ENCODE measurements at regions not wholly inside any gene's neighbourhood (a gene's known extent, or its start where the extent isn't known, plus 50 kb on each side); places are given as distances from the start of the nearest gene placed in this dataset.

GRCh38 chr18:56062931-56063330, 474.9 kb upstream of the TCF4 start:
- Histone ChIP-seq H3K4me1 (ENCODE audit: control insufficient read depth, insufficient read depth, low read length) (peaks cover 2% of the 10 kb centered on the region), H3K27me3 (ENCODE audit: control insufficient read depth, insufficient read depth) (no peaks in the 10 kb centered on the region), H3K4me3 (ENCODE audit: low read length) (no peak overlapping the region), H3K9me3 (ENCODE audit: control insufficient read depth, low read length) (no peaks in the 10 kb centered on the region), H3K27ac (ENCODE audit: low read length) (no peak overlapping the region)
- intact Hi-C loops (cut with DNase I): no loop called here
- 85% methylated on average over 2 of the region's 2 CpGs for WGBS
- DNase-seq (no peak), ATAC-seq (no peak)

GRCh38 chr18:56060967-56061541, 473.1 kb upstream of the TCF4 start:
- H3K4me3 ChIP-seq (ENCODE audit: low read length): no peak overlapping the region
- ATAC-seq: no peak
- intact Hi-C loops (cut with DNase I): no loop called here
- 65% methylated on average over 2 of the region's 2 CpGs for WGBS
- no peaks in the 10 kb centered on the region for H3K27me3 ChIP-seq (ENCODE audit: control insufficient read depth, insufficient read depth)
- H3K4me1 ChIP-seq (ENCODE audit: control insufficient read depth, insufficient read depth, low read length): no peaks in the 10 kb centered on the region
- H3K9me3 ChIP-seq (ENCODE audit: control insufficient read depth, low read length): no peaks in the 10 kb centered on the region
- no peak for DNase-seq
- no peak overlapping the region for H3K27ac ChIP-seq (ENCODE audit: low read length)

- no peaks in the 10 kb centered on the region for H3K27me3 ChIP-seq (ENCODE audit: control insufficient read depth, insufficient read depth)
- ATAC-seq (no peak), DNase-seq (no peak)
- intact Hi-C loops (cut with DNase I): no loop called here
- no peak overlapping the region for H3K27ac ChIP-seq (ENCODE audit: low read length)
- WGBS: 100% methylated on average over 1 of the region's 1 CpG
- peaks cover 4% of the 10 kb centered on the region for H3K9me3 ChIP-seq (ENCODE audit: control insufficient read depth, low read length)
- no peaks in the 10 kb centered on the region for H3K4me1 ChIP-seq (ENCODE audit: control insufficient read depth, insufficient read depth, low read length)
- H3K4me3 ChIP-seq (ENCODE audit: low read length): no peak overlapping the region
Observed at GRCh38 chr18:56052202-56052601, 464.2 kb upstream of the TCF4 start.

GRCh38 chr18:56044239-56044638, 456.2 kb upstream of the TCF4 start:
- no peaks in the 10 kb centered on the region for H3K27me3 ChIP-seq (ENCODE audit: control insufficient read depth, insufficient read depth)
- no peak overlapping the region for H3K4me3 ChIP-seq (ENCODE audit: low read length)
- no peak for ATAC-seq
- no peaks in the 10 kb centered on the region for H3K4me1 ChIP-seq (ENCODE audit: control insufficient read depth, insufficient read depth, low read length)
- no peak for DNase-seq
- H3K9me3 ChIP-seq (ENCODE audit: control insufficient read depth, low read length): peaks cover 4% of the 10 kb centered on the region
- intact Hi-C loops (cut with DNase I): no loop called here
- H3K27ac ChIP-seq (ENCODE audit: low read length): no peak overlapping the region
- 90% methylated on average over 1 of the region's 1 CpG for WGBS

- no peak overlapping the region for H3K4me3 ChIP-seq (ENCODE audit: low read length)
- H3K27me3 ChIP-seq (ENCODE audit: control insufficient read depth, insufficient read depth): no peaks in the 10 kb centered on the region
- intact Hi-C loops (cut with DNase I): no loop called here
- ATAC-seq: peak; percentile 66 to 78
- peaks cover 4% of the 10 kb centered on the region for H3K9me3 ChIP-seq (ENCODE audit: control insufficient read depth, low read length)
- no peaks in the 10 kb centered on the region for H3K4me1 ChIP-seq (ENCODE audit: control insufficient read depth, insufficient read depth, low read length)
- 49% methylated on average over 4 of the region's 4 CpGs for WGBS
- H3K27ac ChIP-seq (ENCODE audit: low read length): no peak overlapping the region
- peak in 2 of 3 donors; percentile 12 to 47 for DNase-seq
Observed at GRCh38 chr18:56043641-56044061, 455.7 kb upstream of the TCF4 start.

- Histone ChIP-seq H3K4me3 (ENCODE audit: low read length) (no peak overlapping the region), H3K27ac (ENCODE audit: low read length) (no peak overlapping the region), H3K9me3 (ENCODE audit: control insufficient read depth, low read length) (peaks cover 2% of the 10 kb centered on the region), H3K27me3 (ENCODE audit: control insufficient read depth, insufficient read depth) (no peaks in the 10 kb centered on the region), H3K4me1 (ENCODE audit: control insufficient read depth, insufficient read depth, low read length) (no peaks in the 10 kb centered on the region)
- 71% methylated on average over 2 of the region's 2 CpGs for WGBS
- ATAC-seq (no peak), DNase-seq (no peak)
- intact Hi-C loops (cut with DNase I): no loop called here
Observed at GRCh38 chr18:56042915-56043536, 455.0 kb upstream of the TCF4 start.

GRCh38 chr18:56038171-56039030, 450.4 kb upstream of the TCF4 start:
- H3K27me3 ChIP-seq (ENCODE audit: control insufficient read depth, insufficient read depth): no peaks in the 10 kb centered on the region
- no peak overlapping the region for H3K4me3 ChIP-seq (ENCODE audit: low read length)
- no peak for DNase-seq
- 88% methylated on average over 8 of the region's 8 CpGs for WGBS
- no peaks in the 10 kb centered on the region for H3K9me3 ChIP-seq (ENCODE audit: control insufficient read depth, low read length)
- H3K4me1 ChIP-seq (ENCODE audit: control insufficient read depth, insufficient read depth, low read length): no peaks in the 10 kb centered on the region
- intact Hi-C loops (cut with DNase I): no loop called here
- no peak overlapping the region for H3K27ac ChIP-seq (ENCODE audit: low read length)
- ATAC-seq: no peak

GRCh38 chr18:56036741-56037140, 448.7 kb upstream of the TCF4 start:
- no peaks in the 10 kb centered on the region for H3K27me3 ChIP-seq (ENCODE audit: control insufficient read depth, insufficient read depth)
- H3K9me3 ChIP-seq (ENCODE audit: control insufficient read depth, low read length): no peaks in the 10 kb centered on the region
- DNase-seq (no peak), ATAC-seq (no peak)
- intact Hi-C loops (cut with DNase I): no loop called here
- 77% methylated on average over 2 of the region's 2 CpGs for WGBS
- no peak overlapping the region for H3K4me3 ChIP-seq (ENCODE audit: low read length)
- no peak overlapping the region for H3K27ac ChIP-seq (ENCODE audit: low read length)
- no peaks in the 10 kb centered on the region for H3K4me1 ChIP-seq (ENCODE audit: control insufficient read depth, insufficient read depth, low read length)

GRCh38 chr18:56035546-56035945, 447.6 kb upstream of the TCF4 start:
- ATAC-seq (no peak), DNase-seq (no peak)
- Histone ChIP-seq H3K4me1 (ENCODE audit: control insufficient read depth, insufficient read depth, low read length) (no peaks in the 10 kb centered on the region), H3K4me3 (ENCODE audit: low read length) (no peak overlapping the region), H3K27ac (ENCODE audit: low read length) (no peak overlapping the region), H3K9me3 (ENCODE audit: control insufficient read depth, low read length) (no peaks in the 10 kb centered on the region), H3K27me3 (ENCODE audit: control insufficient read depth, insufficient read depth) (no peaks in the 10 kb centered on the region)
- WGBS: 94% methylated on average over 3 of the region's 3 CpGs
- intact Hi-C loops (cut with DNase I): no loop called here

GRCh38 chr18:56034949-56035348, 447.0 kb upstream of the TCF4 start:
- no peaks in the 10 kb centered on the region for H3K4me1 ChIP-seq (ENCODE audit: control insufficient read depth, insufficient read depth, low read length)
- H3K9me3 ChIP-seq (ENCODE audit: control insufficient read depth, low read length): no peaks in the 10 kb centered on the region
- ATAC-seq (no peak), DNase-seq (no peak)
- H3K27ac ChIP-seq (ENCODE audit: low read length): no peak overlapping the region
- 47% methylated on average over 2 of the region's 2 CpGs for WGBS
- no peak overlapping the region for H3K4me3 ChIP-seq (ENCODE audit: low read length)
- no peaks in the 10 kb centered on the region for H3K27me3 ChIP-seq (ENCODE audit: control insufficient read depth, insufficient read depth)
- intact Hi-C loops (cut with DNase I): no loop called here

- H3K27ac ChIP-seq (ENCODE audit: low read length): no peak overlapping the region
- 87% methylated on average over 3 of the region's 3 CpGs for WGBS
- no peaks in the 10 kb centered on the region for H3K27me3 ChIP-seq (ENCODE audit: control insufficient read depth, insufficient read depth)
- H3K9me3 ChIP-seq (ENCODE audit: control insufficient read depth, low read length): no peaks in the 10 kb centered on the region
- no peak overlapping the region for H3K4me3 ChIP-seq (ENCODE audit: low read length)
- intact Hi-C loops (cut with DNase I): no loop called here
- DNase-seq (no peak), ATAC-seq (no peak)
- H3K4me1 ChIP-seq (ENCODE audit: control insufficient read depth, insufficient read depth, low read length): no peaks in the 10 kb centered on the region
Observed at GRCh38 chr18:56030060-56030459, 442.1 kb upstream of the TCF4 start.
